ENCODE measurements at regions not wholly inside any gene's neighbourhood (a gene's known extent, or its start where the extent isn't known, plus 50 kb on each side); places are given as distances from the start of the nearest gene placed in this dataset.

GRCh38 chr10:11387044-11387443, 224.4 kb downstream of the USP6NL start:
- TF ChIP-seq ZNF768 (tag by site-specific recombination; IDR thresholded peaks at IDR 0.05): no peak
- TF ChIP-seq FEZF1 (tag by site-specific recombination; IDR thresholded peaks at IDR 0.05): no peak
- TF ChIP-seq, protein P1, sequence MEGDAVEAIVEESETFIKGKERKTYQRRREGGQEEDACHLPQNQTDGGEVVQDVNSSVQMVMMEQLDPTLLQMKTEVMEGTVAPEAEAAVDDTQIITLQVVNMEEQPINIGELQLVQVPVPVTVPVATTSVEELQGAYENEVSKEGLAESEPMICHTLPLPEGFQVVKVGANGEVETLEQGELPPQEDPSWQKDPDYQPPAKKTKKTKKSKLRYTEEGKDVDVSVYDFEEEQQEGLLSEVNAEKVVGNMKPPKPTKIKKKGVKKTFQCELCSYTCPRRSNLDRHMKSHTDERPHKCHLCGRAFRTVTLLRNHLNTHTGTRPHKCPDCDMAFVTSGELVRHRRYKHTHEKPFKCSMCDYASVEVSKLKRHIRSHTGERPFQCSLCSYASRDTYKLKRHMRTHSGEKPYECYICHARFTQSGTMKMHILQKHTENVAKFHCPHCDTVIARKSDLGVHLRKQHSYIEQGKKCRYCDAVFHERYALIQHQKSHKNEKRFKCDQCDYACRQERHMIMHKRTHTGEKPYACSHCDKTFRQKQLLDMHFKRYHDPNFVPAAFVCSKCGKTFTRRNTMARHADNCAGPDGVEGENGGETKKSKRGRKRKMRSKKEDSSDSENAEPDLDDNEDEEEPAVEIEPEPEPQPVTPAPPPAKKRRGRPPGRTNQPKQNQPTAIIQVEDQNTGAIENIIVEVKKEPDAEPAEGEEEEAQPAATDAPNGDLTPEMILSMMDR (tag by site-specific recombination; IDR thresholded peaks at IDR 0.05): no peak
- TF ChIP-seq KLF7 (tag by site-specific recombination; IDR thresholded peaks at IDR 0.05; ENCODE audit: borderline replicate concordance): no peak
- TF ChIP-seq, protein P2, sequence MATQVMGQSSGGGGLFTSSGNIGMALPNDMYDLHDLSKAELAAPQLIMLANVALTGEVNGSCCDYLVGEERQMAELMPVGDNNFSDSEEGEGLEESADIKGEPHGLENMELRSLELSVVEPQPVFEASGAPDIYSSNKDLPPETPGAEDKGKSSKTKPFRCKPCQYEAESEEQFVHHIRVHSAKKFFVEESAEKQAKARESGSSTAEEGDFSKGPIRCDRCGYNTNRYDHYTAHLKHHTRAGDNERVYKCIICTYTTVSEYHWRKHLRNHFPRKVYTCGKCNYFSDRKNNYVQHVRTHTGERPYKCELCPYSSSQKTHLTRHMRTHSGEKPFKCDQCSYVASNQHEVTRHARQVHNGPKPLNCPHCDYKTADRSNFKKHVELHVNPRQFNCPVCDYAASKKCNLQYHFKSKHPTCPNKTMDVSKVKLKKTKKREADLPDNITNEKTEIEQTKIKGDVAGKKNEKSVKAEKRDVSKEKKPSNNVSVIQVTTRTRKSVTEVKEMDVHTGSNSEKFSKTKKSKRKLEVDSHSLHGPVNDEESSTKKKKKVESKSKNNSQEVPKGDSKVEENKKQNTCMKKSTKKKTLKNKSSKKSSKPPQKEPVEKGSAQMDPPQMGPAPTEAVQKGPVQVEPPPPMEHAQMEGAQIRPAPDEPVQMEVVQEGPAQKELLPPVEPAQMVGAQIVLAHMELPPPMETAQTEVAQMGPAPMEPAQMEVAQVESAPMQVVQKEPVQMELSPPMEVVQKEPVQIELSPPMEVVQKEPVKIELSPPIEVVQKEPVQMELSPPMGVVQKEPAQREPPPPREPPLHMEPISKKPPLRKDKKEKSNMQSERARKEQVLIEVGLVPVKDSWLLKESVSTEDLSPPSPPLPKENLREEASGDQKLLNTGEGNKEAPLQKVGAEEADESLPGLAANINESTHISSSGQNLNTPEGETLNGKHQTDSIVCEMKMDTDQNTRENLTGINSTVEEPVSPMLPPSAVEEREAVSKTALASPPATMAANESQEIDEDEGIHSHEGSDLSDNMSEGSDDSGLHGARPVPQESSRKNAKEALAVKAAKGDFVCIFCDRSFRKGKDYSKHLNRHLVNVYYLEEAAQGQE (tag by site-specific recombination; IDR thresholded peaks at IDR 0.05): no peak
- TF ChIP-seq ZNF311 (tag by site-specific recombination; IDR thresholded peaks at IDR 0.05; ENCODE audit: borderline replicate concordance): no peak

Measured in HEK293 (cell line).